ENCODE measurements at regions not wholly inside any gene's neighbourhood (a gene's known extent, or its start where the extent isn't known, plus 50 kb on each side); places are given as distances from the start of the nearest gene placed in this dataset.

DNA sequence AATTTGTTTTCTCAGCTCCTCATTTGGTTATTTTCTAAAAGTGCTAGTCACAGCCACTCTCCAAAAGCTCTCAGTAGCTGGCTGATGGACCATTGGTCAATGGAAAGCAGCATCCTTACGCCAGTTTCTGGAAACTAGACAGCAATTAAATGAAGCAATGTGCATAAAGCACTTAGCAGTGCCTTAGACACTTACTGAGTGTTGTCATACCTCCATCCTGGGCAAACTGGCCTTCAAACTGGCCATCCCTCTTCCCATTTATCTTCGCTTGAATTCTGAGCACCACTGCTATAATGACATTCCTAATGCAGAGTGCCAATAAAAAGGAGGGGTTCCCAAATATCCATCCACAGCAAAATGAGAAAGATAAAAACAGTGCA, 209.2 kb downstream of the ENC1 start:
- H3K4me1 ChIP-seq (ENCODE audit: control insufficient read depth in 5 of 5, insufficient read depth in 5 of 5, low read length in 5 of 5), result peaks cover 5 to 30% (median 22%) of the 10 kb centered on the region in 5 donors
- no peak overlapping the region for H3K4me3 ChIP-seq (ENCODE audit: low read depth in 1 of 5, low read length in 5 of 5)
- no peak overlapping the region for H3K27ac ChIP-seq (ENCODE audit: low read depth, low read length)
- no peak overlapping the region for H3K9ac ChIP-seq (ENCODE audit: low read length in 5 of 5)
- H3K27me3 ChIP-seq (ENCODE audit: control insufficient read depth in 5 of 5, insufficient read depth in 4 of 5, low read length in 5 of 5), result no peaks in the 10 kb centered on the region
- H3K36me3 ChIP-seq (ENCODE audit: control insufficient read depth in 5 of 5, insufficient read depth in 5 of 5, low read length in 5 of 5), result no peaks in the 10 kb centered on the region
- H3K9me3 ChIP-seq (ENCODE audit: control insufficient read depth in 5 of 5, low read length in 5 of 5), result no peaks in the 10 kb centered on the region

DNA sequence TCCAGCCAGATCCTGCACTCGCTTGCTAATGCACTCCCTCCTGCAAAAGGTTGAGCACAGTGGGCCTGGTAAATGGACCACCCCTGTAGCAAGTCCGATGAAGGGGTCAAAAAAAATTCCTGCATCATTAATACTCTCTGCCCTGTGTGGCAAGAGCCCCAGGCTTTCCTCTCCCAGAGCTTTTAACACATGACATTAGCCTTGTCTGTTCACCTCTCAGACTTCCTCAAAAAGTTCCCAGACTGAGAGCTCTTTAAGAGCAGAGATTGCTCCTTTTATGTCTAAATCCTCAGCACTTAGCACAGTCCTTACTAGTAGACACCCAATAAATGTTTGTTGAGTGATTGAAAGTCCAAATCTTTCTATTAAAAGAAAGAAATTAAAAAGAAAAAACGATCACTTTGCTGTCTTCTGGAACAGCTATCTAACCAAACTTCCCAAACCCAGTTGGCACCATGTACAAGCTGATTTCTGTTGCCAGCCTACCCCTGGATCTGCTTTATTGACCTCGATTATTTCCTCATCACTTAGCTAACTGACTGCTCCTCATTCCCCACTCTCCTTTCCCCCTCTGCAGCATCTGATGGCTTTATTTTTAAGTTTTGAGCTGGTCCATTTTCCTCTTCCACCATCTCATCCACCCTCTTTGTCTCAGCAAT, 209.8 kb downstream of the ENC1 start:
- no peaks in the 10 kb centered on the region for H3K27me3 ChIP-seq (ENCODE audit: control insufficient read depth in 5 of 5, insufficient read depth in 4 of 5, low read length in 5 of 5)
- H3K9me3 ChIP-seq (ENCODE audit: control insufficient read depth in 5 of 5, low read length in 5 of 5), result no peaks in the 10 kb centered on the region
- H3K4me1 ChIP-seq (ENCODE audit: control insufficient read depth in 5 of 5, insufficient read depth in 5 of 5, low read length in 5 of 5), result peaks cover 5 to 30% (median 22%) of the 10 kb centered on the region in 5 donors
- no peak overlapping the region for H3K4me3 ChIP-seq (ENCODE audit: low read depth in 1 of 5, low read length in 5 of 5)
- H3K27ac ChIP-seq (ENCODE audit: low read depth, low read length), result no peak overlapping the region
- no peaks in the 10 kb centered on the region for H3K36me3 ChIP-seq (ENCODE audit: control insufficient read depth in 5 of 5, insufficient read depth in 5 of 5, low read length in 5 of 5)
- H3K9ac ChIP-seq (ENCODE audit: low read length in 5 of 5), result no peak overlapping the region

- Histone ChIP-seq H3K4me3 (ENCODE audit: low read depth in 1 of 5, low read length in 5 of 5) (no peak overlapping the region), H3K4me1 (ENCODE audit: control insufficient read depth in 5 of 5, insufficient read depth in 5 of 5, low read length in 5 of 5) (peaks cover 5 to 34% (median 23%) of the 10 kb centered on the region in 5 donors), H3K9me3 (ENCODE audit: control insufficient read depth in 5 of 5, low read length in 5 of 5) (no peaks in the 10 kb centered on the region), H3K9ac (ENCODE audit: low read length in 5 of 5) (no peak overlapping the region), H3K27me3 (ENCODE audit: control insufficient read depth in 5 of 5, insufficient read depth in 4 of 5, low read length in 5 of 5) (no peaks in the 10 kb centered on the region), H3K27ac (ENCODE audit: low read depth, low read length) (no peak overlapping the region), H3K36me3 (ENCODE audit: control insufficient read depth in 5 of 5, insufficient read depth in 5 of 5, low read length in 5 of 5) (no peaks in the 10 kb centered on the region)
Measured at GRCh38 chr5:74429495-74429894, 211.0 kb downstream of the ENC1 start.

- Histone ChIP-seq H3K9ac (ENCODE audit: low read length in 5 of 5) (no peak overlapping the region), H3K4me1 (ENCODE audit: control insufficient read depth in 5 of 5, insufficient read depth in 5 of 5, low read length in 5 of 5) (peaks cover 5 to 34% (median 18%) of the 10 kb centered on the region in 5 donors), H3K4me3 (ENCODE audit: low read depth in 1 of 5, low read length in 5 of 5) (no peak overlapping the region), H3K27ac (ENCODE audit: low read depth, low read length) (no peak overlapping the region), H3K27me3 (ENCODE audit: control insufficient read depth in 5 of 5, insufficient read depth in 4 of 5, low read length in 5 of 5) (no peaks in the 10 kb centered on the region), H3K36me3 (ENCODE audit: control insufficient read depth in 5 of 5, insufficient read depth in 5 of 5, low read length in 5 of 5) (no peaks in the 10 kb centered on the region), H3K9me3 (ENCODE audit: control insufficient read depth in 5 of 5, low read length in 5 of 5) (no peaks in the 10 kb centered on the region)
Measured at GRCh38 chr5:74428876-74429275, 211.7 kb downstream of the ENC1 start.

- H3K4me1 ChIP-seq (ENCODE audit: control insufficient read depth in 5 of 5, insufficient read depth in 5 of 5, low read length in 5 of 5), result peaks cover 4 to 29% (median 12%) of the 10 kb centered on the region in 5 donors
- H3K9ac ChIP-seq (ENCODE audit: low read length in 5 of 5), result no peak overlapping the region
- no peak overlapping the region for H3K27ac ChIP-seq (ENCODE audit: low read depth, low read length)
- no peaks in the 10 kb centered on the region for H3K36me3 ChIP-seq (ENCODE audit: control insufficient read depth in 5 of 5, insufficient read depth in 5 of 5, low read length in 5 of 5)
- H3K27me3 ChIP-seq (ENCODE audit: control insufficient read depth in 5 of 5, insufficient read depth in 4 of 5, low read length in 5 of 5), result no peaks in the 10 kb centered on the region
- H3K9me3 ChIP-seq (ENCODE audit: control insufficient read depth in 5 of 5, low read length in 5 of 5), result no peaks in the 10 kb centered on the region
- no peak overlapping the region for H3K4me3 ChIP-seq (ENCODE audit: low read depth in 1 of 5, low read length in 5 of 5)
Measured at GRCh38 chr5:74428275-74428674, 212.3 kb downstream of the ENC1 start.

DNA sequence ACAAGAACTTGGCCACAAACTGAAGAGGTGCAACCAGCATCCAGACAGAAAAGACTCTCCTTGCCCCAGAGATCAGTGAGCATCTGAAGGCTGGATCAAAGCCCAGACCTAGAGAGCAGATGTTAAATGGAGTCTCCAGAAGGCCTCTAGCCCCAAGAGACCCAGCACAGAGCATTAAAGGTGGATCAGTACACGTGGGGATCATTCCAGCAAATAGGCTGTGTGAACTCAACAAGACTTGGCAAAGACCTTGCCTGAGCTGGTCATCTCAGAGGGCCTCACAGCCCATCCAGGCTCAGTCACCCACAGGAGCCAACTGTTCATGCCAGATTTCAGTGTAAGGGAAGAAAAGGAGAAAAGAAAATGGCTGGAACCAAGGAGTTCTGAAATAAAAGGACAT, 214.0 kb downstream of the ENC1 start:
- no peaks in the 10 kb centered on the region for H3K27me3 ChIP-seq (ENCODE audit: control insufficient read depth in 5 of 5, insufficient read depth in 4 of 5, low read length in 5 of 5)
- H3K27ac ChIP-seq (ENCODE audit: low read depth, low read length), result no peak overlapping the region
- no peak overlapping the region for H3K4me3 ChIP-seq (ENCODE audit: low read depth in 1 of 5, low read length in 5 of 5)
- no peaks in the 10 kb centered on the region for H3K36me3 ChIP-seq (ENCODE audit: control insufficient read depth in 5 of 5, insufficient read depth in 5 of 5, low read length in 5 of 5)
- no peaks in the 10 kb centered on the region for H3K9me3 ChIP-seq (ENCODE audit: control insufficient read depth in 5 of 5, low read length in 5 of 5)
- no peak overlapping the region for H3K9ac ChIP-seq (ENCODE audit: low read length in 5 of 5)
- H3K4me1 ChIP-seq (ENCODE audit: control insufficient read depth in 5 of 5, insufficient read depth in 5 of 5, low read length in 5 of 5), result peaks cover 0 to 24% (median 2%) of the 10 kb centered on the region in 5 donors

DNA sequence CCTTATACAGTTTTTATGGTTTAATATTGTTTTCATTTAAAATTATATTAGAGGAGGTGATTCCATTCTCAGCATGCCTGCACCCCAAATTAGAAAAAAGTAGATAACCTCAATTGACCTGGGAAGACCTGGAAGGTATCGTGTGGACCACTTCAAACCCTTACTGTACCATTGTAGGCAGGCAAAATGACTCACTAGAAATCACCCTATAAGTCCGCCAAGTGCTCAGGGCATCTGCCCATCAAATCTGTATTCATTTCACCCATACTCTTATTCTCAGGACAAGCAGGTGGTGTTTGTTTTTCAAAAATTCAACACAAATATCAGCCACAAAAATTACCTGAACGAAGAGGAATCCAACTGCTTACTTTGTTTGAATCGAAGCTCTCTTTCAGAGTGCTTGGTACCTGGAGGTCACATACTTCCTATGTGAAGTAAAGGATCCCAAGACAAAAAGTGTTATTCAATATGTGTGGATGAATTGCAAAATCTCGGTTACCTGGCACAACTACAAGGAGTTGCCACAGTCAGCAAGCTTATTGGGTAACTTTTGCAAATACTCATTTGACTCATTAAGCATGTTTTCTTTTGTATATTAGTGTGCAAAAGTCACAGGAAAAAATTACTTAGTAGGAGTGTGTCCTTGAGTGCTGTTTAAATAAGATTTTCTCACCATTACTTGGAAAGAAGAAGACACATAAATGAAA, 216.2 kb downstream of the ENC1 start:
- Histone ChIP-seq H3K4me3 (ENCODE audit: low read depth in 1 of 5, low read length in 5 of 5) (no peak overlapping the region), H3K27ac (ENCODE audit: low read depth, low read length) (no peak overlapping the region), H3K4me1 (ENCODE audit: control insufficient read depth in 5 of 5, insufficient read depth in 5 of 5, low read length in 5 of 5) (peaks cover 0 to 19% (median 8%) of the 10 kb centered on the region in 5 donors), H3K27me3 (ENCODE audit: control insufficient read depth in 5 of 5, insufficient read depth in 4 of 5, low read length in 5 of 5) (no peaks in the 10 kb centered on the region), H3K36me3 (ENCODE audit: control insufficient read depth in 5 of 5, insufficient read depth in 5 of 5, low read length in 5 of 5) (no peaks in the 10 kb centered on the region), H3K9ac (ENCODE audit: low read length in 5 of 5) (no peak overlapping the region), H3K9me3 (ENCODE audit: control insufficient read depth in 5 of 5, low read length in 5 of 5) (no peaks in the 10 kb centered on the region)

DNA sequence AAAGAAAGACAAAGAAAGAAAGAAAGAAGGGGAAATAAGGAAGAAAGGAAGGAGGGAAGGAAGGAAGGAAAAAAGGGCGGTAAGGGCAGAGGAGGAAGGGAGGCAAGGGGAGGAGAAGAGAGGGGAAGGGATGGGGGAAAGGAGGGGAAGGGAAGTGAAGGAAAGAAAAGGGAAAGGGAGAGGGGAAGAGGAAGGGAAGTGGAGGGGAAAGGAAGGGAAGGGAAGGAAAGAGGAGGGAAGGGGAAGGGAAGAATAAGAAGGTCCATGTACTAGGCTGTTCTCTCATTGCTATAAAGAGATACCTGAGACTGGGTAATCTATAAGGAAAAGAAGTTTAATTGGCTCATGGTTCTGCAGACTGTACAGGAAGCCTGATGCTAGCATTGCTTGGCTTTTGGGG, 217.1 kb downstream of the ENC1 start:
- Histone ChIP-seq H3K27me3 (ENCODE audit: control insufficient read depth in 5 of 5, insufficient read depth in 4 of 5, low read length in 5 of 5) (no peaks in the 10 kb centered on the region), H3K9ac (ENCODE audit: low read length in 5 of 5) (no peak overlapping the region), H3K4me1 (ENCODE audit: control insufficient read depth in 5 of 5, insufficient read depth in 5 of 5, low read length in 5 of 5) (peaks cover 0 to 19% (median 8%) of the 10 kb centered on the region in 5 donors), H3K27ac (ENCODE audit: low read depth, low read length) (no peak overlapping the region), H3K4me3 (ENCODE audit: low read depth in 1 of 5, low read length in 5 of 5) (no peak overlapping the region), H3K36me3 (ENCODE audit: control insufficient read depth in 5 of 5, insufficient read depth in 5 of 5, low read length in 5 of 5) (no peaks in the 10 kb centered on the region), H3K9me3 (ENCODE audit: control insufficient read depth in 5 of 5, low read length in 5 of 5) (no peaks in the 10 kb centered on the region)

- Histone ChIP-seq H3K9ac (ENCODE audit: low read length in 5 of 5) (no peak overlapping the region), H3K4me3 (ENCODE audit: low read depth in 1 of 5, low read length in 5 of 5) (no peak overlapping the region), H3K27ac (ENCODE audit: low read depth, low read length) (no peak overlapping the region), H3K4me1 (ENCODE audit: control insufficient read depth in 5 of 5, insufficient read depth in 5 of 5, low read length in 5 of 5) (peaks cover 0 to 19% (median 8%) of the 10 kb centered on the region in 5 donors), H3K27me3 (ENCODE audit: control insufficient read depth in 5 of 5, insufficient read depth in 4 of 5, low read length in 5 of 5) (no peaks in the 10 kb centered on the region), H3K36me3 (ENCODE audit: control insufficient read depth in 5 of 5, insufficient read depth in 5 of 5, low read length in 5 of 5) (no peaks in the 10 kb centered on the region), H3K9me3 (ENCODE audit: control insufficient read depth in 5 of 5, low read length in 5 of 5) (no peaks in the 10 kb centered on the region)
Measured at GRCh38 chr5:74422671-74423070, 217.9 kb downstream of the ENC1 start.

GRCh38 chr5:74422030-74422429, 218.5 kb downstream of the ENC1 start:
- H3K27me3 ChIP-seq (ENCODE audit: control insufficient read depth in 5 of 5, insufficient read depth in 4 of 5, low read length in 5 of 5), result no peaks in the 10 kb centered on the region
- no peaks in the 10 kb centered on the region for H3K36me3 ChIP-seq (ENCODE audit: control insufficient read depth in 5 of 5, insufficient read depth in 5 of 5, low read length in 5 of 5)
- H3K27ac ChIP-seq (ENCODE audit: low read depth, low read length), result no peak overlapping the region
- no peak overlapping the region for H3K4me3 ChIP-seq (ENCODE audit: low read depth in 1 of 5, low read length in 5 of 5)
- H3K9ac ChIP-seq (ENCODE audit: low read length in 5 of 5), result no peak overlapping the region
- peaks cover 0 to 19% (median 8%) of the 10 kb centered on the region in 5 donors for H3K4me1 ChIP-seq (ENCODE audit: control insufficient read depth in 5 of 5, insufficient read depth in 5 of 5, low read length in 5 of 5)
- no peaks in the 10 kb centered on the region for H3K9me3 ChIP-seq (ENCODE audit: control insufficient read depth in 5 of 5, low read length in 5 of 5)

All from subcutaneous abdominal adipose tissue (tissue), 5 donors.